GM13977 (cell line): ENCODE measurements at regions not wholly inside any gene's neighbourhood (a gene's known extent, or its start where the extent isn't known, plus 50 kb on each side); places are given as distances from the start of the nearest gene placed in this dataset.
"Not testable (repeated sequence)": the region's sequence is repeated elsewhere in the genome, so short reads cannot be mapped to it uniquely, and the experiment has no call there.

Source experiments
- DNase-seq: peaks from one replicate; pipeline ENCODE4 v3.0.0; 2012; ENCODE audit warnings: low spot score
- in situ Hi-C: fragments of 300-500 bp; cut with MboI; formaldehyde crosslinking; loops from one replicate; pipeline ENCODE4 v1.12.0; 2022; ENCODE audit warnings: low sequenced_read_pairs, low pct_unique_long_range_greater_than_20kb, mixed read lengths, inconsistent platforms; ENCODE audit not compliant: unreplicated experiment
- TF ChIP-seq, protein P1 (sequence below): IDR thresholded peaks from 2 replicates; pipeline ENCODE4 v1.5.1; 2012; ENCODE audit warnings: mild to moderate bottlenecking, control low read depth; ENCODE audit not compliant: insufficient read depth; ENCODE audit errors: extremely low read depth, missing control alignments

DNA sequence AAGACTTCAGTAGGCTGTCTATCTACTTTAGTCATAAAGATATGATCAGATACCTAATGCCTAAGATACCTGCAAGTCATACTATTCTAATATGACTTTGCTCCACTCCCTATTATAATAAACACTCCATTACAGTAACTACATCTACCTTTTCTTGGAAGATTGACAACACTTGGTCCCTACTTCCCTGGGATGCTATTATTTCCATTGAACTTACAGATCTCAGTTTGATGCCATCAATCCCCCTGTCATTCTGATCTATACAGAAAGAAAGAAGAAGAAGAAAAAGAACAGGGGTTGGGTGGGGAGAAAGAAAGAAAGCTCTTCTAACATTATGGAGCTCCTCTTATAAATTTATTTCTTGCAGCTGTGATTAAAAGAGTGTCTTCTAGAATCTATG, 889.1 kb upstream of the NRXN1 start:
- TF ChIP-seq, protein P1, sequence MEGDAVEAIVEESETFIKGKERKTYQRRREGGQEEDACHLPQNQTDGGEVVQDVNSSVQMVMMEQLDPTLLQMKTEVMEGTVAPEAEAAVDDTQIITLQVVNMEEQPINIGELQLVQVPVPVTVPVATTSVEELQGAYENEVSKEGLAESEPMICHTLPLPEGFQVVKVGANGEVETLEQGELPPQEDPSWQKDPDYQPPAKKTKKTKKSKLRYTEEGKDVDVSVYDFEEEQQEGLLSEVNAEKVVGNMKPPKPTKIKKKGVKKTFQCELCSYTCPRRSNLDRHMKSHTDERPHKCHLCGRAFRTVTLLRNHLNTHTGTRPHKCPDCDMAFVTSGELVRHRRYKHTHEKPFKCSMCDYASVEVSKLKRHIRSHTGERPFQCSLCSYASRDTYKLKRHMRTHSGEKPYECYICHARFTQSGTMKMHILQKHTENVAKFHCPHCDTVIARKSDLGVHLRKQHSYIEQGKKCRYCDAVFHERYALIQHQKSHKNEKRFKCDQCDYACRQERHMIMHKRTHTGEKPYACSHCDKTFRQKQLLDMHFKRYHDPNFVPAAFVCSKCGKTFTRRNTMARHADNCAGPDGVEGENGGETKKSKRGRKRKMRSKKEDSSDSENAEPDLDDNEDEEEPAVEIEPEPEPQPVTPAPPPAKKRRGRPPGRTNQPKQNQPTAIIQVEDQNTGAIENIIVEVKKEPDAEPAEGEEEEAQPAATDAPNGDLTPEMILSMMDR, result no peak
- in situ Hi-C loops, result no loop called here
- no peak for DNase-seq

DNA sequence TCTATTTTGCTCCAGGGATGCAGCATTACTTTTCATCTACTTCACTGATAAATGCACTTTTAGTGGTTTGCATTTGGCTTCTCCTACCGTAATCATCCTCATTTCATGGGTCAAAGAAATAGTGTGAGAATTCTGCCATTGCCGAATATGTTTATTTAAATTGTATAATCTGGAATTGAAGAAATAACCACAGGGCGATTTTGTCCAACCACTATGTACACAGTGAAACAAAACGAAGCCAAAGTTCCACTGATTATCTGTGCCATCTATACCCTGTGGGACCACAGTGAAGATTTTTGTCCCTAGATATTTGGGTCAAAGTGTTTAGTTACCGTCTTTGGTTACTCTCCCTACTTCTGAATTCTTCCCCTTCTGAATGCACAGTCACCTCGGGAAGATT, 888.6 kb upstream of the NRXN1 start:
- DNase-seq, result no peak
- TF ChIP-seq, protein P1, result no peak
- in situ Hi-C loops, result no loop called here

DNA sequence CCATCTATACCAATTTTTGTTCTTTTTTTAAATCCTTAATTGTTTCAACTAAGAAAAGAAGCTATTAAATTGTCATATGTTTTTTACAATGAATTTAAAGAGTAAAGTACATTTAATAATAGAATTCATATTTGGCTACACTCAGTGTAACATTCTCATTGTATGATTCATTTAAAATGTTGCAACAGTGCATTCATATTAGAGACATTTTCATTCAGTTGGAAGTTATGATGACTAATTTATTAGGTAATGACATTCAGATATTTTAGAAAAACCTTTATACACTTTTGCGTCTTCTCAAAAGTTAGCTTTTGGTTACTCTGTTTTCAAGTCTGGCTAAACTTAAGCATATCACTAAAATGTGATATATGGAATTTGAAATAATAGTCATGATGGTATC, 887.5 kb upstream of the NRXN1 start:
- in situ Hi-C loops, result no loop called here
- TF ChIP-seq, protein P1, result no peak
- no peak for DNase-seq

DNA sequence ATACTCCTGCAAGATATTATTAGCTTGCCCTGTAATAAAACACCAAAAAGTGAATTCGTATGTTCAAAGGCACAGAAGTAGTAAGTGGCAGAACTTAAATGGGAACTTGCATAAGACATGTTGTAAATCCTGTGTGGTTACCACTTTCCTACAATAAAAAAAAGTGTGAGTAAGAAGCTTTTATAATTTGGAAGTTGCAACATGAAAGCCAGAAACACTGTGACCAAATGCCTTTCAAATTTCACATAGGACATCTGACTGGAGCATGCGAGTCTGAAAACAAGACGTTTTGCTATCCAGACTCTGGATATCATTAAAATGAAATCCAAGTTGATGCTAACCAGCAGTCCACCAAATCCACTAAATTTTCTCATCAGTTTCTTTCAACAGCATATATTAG, 886.2 kb upstream of the NRXN1 start:
- in situ Hi-C loops, result no loop called here
- TF ChIP-seq, protein P1, result no peak
- DNase-seq, result no peak

DNA sequence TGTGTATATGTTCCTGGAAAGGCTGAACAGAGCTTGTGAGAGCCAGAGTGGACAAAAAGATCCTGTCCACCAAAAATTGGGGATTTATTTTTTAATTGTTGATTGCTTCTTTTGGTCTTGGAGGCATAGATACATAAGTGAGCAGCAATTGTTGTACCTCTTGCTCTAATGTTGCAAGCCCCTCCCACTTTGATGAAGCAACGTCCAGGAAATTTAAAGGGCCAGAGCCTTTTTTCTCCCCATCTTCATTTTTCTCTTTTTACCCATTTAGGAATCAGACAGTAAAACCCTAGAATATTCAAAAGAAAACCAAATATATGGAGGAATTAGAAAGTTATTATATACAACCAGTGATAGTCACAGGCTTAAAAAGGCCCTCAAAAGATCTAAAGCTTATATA, 871.8 kb upstream of the NRXN1 start:
- TF ChIP-seq, protein P1, result no peak
- in situ Hi-C loops, result no loop called here
- DNase-seq, result no peak

DNA sequence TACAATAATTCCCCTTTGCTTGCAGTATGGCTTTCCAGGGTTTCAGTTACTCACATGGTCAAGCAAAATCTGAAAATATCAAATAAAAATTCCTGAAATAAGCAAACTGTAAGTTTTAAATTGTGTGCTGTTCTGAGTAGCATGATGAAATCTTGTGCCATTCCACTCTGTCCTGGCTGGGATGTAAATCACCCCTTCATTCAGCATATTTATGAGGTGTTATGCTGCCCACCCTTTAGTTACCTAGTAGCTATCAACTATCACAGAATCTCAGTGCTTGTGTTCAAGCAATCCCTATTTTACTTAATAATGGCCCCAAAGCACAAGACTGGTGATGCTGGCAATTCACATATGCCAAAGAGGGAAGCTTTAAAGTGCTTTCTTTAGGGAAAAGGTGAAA, 867.7 kb upstream of the NRXN1 start:
- TF ChIP-seq, protein P1, result no peak
- no peak for DNase-seq
- in situ Hi-C loops, result no loop called here

DNA sequence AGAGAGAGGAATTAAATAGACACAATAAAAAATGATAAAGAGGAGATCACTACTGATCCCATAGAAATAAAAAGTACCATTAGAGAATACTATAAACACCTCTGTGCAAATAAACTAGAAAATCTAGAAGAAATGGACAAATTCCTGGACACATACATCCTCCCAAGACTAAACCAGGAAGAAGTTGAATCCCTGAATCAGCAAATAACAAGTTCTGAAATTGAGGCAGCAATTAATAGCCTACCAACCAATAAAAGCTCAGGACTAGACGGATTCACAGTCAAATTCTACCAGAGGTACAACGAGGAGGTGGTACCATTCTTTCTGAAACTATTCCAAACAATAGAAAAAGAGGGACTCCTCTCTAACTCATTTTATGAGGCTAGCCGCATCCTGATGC, 862.7 kb upstream of the NRXN1 start:
- in situ Hi-C loops, DNase-seq: not testable (repeated sequence)
